Tibial artery (tissue), 4 donors: ENCODE measurements at regions not wholly inside any gene's neighbourhood (a gene's known extent, or its start where the extent isn't known, plus 50 kb on each side); places are given as distances from the start of the nearest gene placed in this dataset.

ENCODE experiments used
- DNase-seq, 2 donors: peaks; one replicate each; pipeline ENCODE4 v3.0.0-alpha.2; 2019
- H3K27ac ChIP-seq, 2 donors: fragments of 200-600 bp; sonication (generic) in 1 of 2; 1 replicate in 1 of 2; 2 replicates in 1 of 2; pipeline ENCODE4 v1.5.1; 2018 to 2019; ENCODE audit warnings: mild to moderate bottlenecking in 1 of 2
- H3K27me3 ChIP-seq, 2 donors: fragments of 200-600 bp; sonication (generic) in 1 of 2; one replicate each; pipeline versions ENCODE4 v1.5.1 to v1.6.0; 2016 to 2019
- H3K36me3 ChIP-seq, 3 donors: fragments of 200-600 bp; sonication (generic) in 2 of 3; one replicate each; pipeline ENCODE4 v1.5.1; 2016 to 2019; ENCODE audit warnings: mild to moderate bottlenecking in 2 of 3
- H3K4me1 ChIP-seq, 4 donors: fragments of 200-600 bp; sonication (generic) in 2 of 4; 1 replicate in 3 of 4; 2 replicates in 1 of 4; pipeline ENCODE4 v1.5.1; 2016 to 2019
- H3K4me3 ChIP-seq, 2 donors: fragments of 200-600 bp; sonication (generic) in 1 of 2; 1 replicate in 1 of 2; 2 replicates in 1 of 2; pipeline ENCODE4 v1.5.1; 2018 to 2019; ENCODE audit warnings: mild to moderate bottlenecking in 2 of 2
- H3K9me3 ChIP-seq, 3 donors: fragments of 200-600 bp; sonication (generic) in 1 of 3; one replicate each; pipeline ENCODE4 v1.5.1; 2016 to 2019
- intact Hi-C: fragments of 100-400 bp; cut with DNase I; formaldehyde crosslinking; loops from one replicate; pipeline ENCODE4 v1.15.0; 2023; ENCODE audit warnings: low total_unique reads
- TF ChIP-seq, protein P1 (sequence below), 2 experiments: fragments of 200-600 bp in 1 of 2; fragments of 450-650 bp in 1 of 2; IDR thresholded peaks; one replicate each; pipeline ENCODE4 v1.5.1; 2017 to 2019; ENCODE audit warnings: antibody characterized with exemption in 2 of 2, mild to moderate bottlenecking in 1 of 2, moderate library complexity in 1 of 2

GRCh38 chr5:86125731-86126601 lies 491.8 kb upstream of the COX7C start:
- DNase-seq: no peak
- no peak overlapping the region for H3K4me3 ChIP-seq
- TF ChIP-seq, protein P1, sequence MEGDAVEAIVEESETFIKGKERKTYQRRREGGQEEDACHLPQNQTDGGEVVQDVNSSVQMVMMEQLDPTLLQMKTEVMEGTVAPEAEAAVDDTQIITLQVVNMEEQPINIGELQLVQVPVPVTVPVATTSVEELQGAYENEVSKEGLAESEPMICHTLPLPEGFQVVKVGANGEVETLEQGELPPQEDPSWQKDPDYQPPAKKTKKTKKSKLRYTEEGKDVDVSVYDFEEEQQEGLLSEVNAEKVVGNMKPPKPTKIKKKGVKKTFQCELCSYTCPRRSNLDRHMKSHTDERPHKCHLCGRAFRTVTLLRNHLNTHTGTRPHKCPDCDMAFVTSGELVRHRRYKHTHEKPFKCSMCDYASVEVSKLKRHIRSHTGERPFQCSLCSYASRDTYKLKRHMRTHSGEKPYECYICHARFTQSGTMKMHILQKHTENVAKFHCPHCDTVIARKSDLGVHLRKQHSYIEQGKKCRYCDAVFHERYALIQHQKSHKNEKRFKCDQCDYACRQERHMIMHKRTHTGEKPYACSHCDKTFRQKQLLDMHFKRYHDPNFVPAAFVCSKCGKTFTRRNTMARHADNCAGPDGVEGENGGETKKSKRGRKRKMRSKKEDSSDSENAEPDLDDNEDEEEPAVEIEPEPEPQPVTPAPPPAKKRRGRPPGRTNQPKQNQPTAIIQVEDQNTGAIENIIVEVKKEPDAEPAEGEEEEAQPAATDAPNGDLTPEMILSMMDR (IDR thresholded peaks at IDR 0.05): no peak

GRCh38 chr5:86127696-86128095 lies 490.0 kb upstream of the COX7C start:
- Histone ChIP-seq H3K4me3 (no peak overlapping the region), H3K9me3 (no peaks in the 10 kb centered on the region), H3K4me1 (no peaks in the 10 kb centered on the region), H3K27me3 (no peaks in the 10 kb centered on the region), H3K27ac (no peak overlapping the region), H3K36me3 (no peaks in the 10 kb centered on the region)
- intact Hi-C loops: no loop called here
- DNase-seq: no peak
- TF ChIP-seq, protein P1 (IDR thresholded peaks at IDR 0.05): no peak

More at GRCh38 chr5:86125731-86126601, 491.8 kb upstream of the COX7C start:
- Histone ChIP-seq H3K36me3 (no peaks in the 10 kb centered on the region), H3K9me3 (no peaks in the 10 kb centered on the region), H3K27ac (no peak overlapping the region), H3K4me1 (no peaks in the 10 kb centered on the region), H3K27me3 (no peaks in the 10 kb centered on the region)
- intact Hi-C loops: no loop called here

DNA sequence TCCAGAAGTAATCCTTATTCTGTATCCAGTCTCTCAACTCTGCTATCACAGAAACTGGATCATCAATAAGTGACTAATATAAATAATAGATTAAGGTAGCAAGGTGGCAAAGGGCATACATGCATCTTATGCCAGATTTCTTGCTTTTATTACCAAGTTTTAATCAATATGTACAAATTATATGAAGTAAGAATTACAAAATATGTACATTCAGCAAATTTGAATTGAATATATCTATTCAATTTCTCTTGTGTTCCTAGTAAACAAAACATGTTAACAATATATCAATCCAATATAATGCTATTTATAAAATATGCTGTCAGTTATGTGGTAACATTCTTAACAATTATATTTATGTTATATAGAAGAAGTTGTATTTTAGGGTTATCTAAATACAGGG lies 488.7 kb upstream of the COX7C start:
- Histone ChIP-seq H3K27ac (no peak overlapping the region), H3K36me3 (no peaks in the 10 kb centered on the region), H3K27me3 (no peaks in the 10 kb centered on the region), H3K9me3 (no peaks in the 10 kb centered on the region), H3K4me3 (no peak overlapping the region), H3K4me1 (no peaks in the 10 kb centered on the region)
- no peak for DNase-seq
- intact Hi-C loops: no loop called here
- TF ChIP-seq, protein P1 (IDR thresholded peaks at IDR 0.05): no peak

GRCh38 chr5:86137297-86137696 lies 480.4 kb upstream of the COX7C start:
- H3K9me3 ChIP-seq: no peaks in the 10 kb centered on the region
- no peaks in the 10 kb centered on the region for H3K27me3 ChIP-seq
- no peak for DNase-seq
- TF ChIP-seq, protein P1 (IDR thresholded peaks at IDR 0.05): no peak
- no peaks in the 10 kb centered on the region for H3K36me3 ChIP-seq
- no peak overlapping the region for H3K27ac ChIP-seq
- intact Hi-C loops: no loop called here
- H3K4me1 ChIP-seq: no peaks in the 10 kb centered on the region
- no peak overlapping the region for H3K4me3 ChIP-seq

- no peaks in the 10 kb centered on the region for H3K4me1 ChIP-seq
- H3K27ac ChIP-seq: no peak overlapping the region
- H3K4me3 ChIP-seq: no peak overlapping the region
- no peaks in the 10 kb centered on the region for H3K27me3 ChIP-seq
- intact Hi-C loops: no loop called here
- no peaks in the 10 kb centered on the region for H3K36me3 ChIP-seq
- TF ChIP-seq, protein P1 (IDR thresholded peaks at IDR 0.05): no peak
- DNase-seq: no peak
- no peaks in the 10 kb centered on the region for H3K9me3 ChIP-seq
Measured at GRCh38 chr5:86143837-86144236, 473.9 kb upstream of the COX7C start.
